GM18951 (cell line): ENCODE measurements at regions not wholly inside any gene's neighbourhood (a gene's known extent, or its start where the extent isn't known, plus 50 kb on each side); places are given as distances from the start of the nearest gene placed in this dataset.

Experiments
- POLR2A ChIP-seq: IDR thresholded peaks from 4 replicates; pipeline ENCODE4 v1.6.1; 2011; ENCODE audit warnings: mild to moderate bottlenecking; ENCODE audit not compliant: insufficient read length, insufficient read depth; ENCODE audit errors: extremely low read depth
- in situ Hi-C: fragments of 300-500 bp; cut with MboI; formaldehyde crosslinking; loops from one replicate; pipeline ENCODE4 v1.12.0; 2022; ENCODE audit warnings: low sequenced_read_pairs, mixed read lengths, inconsistent platforms; ENCODE audit not compliant: unreplicated experiment

- in situ Hi-C loops = no loop called here
- no peak for TF ChIP-seq POLR2A
Measured at GRCh38 chr13:76637641-76638141, 248.5 kb downstream of the KCTD12 start.

GRCh38 chr13:76636829-76637228, 249.4 kb downstream of the KCTD12 start:
- in situ Hi-C loops = no loop called here
- no peak for TF ChIP-seq POLR2A

GRCh38 chr13:76635232-76636230, 250.7 kb downstream of the KCTD12 start:
- TF ChIP-seq POLR2A = no peak
- in situ Hi-C loops = no loop called here

GRCh38 chr13:76634431-76635191, 251.6 kb downstream of the KCTD12 start:
- no peak for TF ChIP-seq POLR2A
- in situ Hi-C loops = no loop called here

GRCh38 chr13:76632401-76633044, 253.7 kb downstream of the KCTD12 start:
- in situ Hi-C loops = no loop called here

GRCh38 chr13:76630629-76631230, 255.5 kb downstream of the KCTD12 start:
- TF ChIP-seq POLR2A = no peak
- in situ Hi-C loops = no loop called here

More at GRCh38 chr13:76632401-76633044, 253.7 kb downstream of the KCTD12 start:
- no peak for TF ChIP-seq POLR2A

GRCh38 chr13:76622315-76623040, 263.7 kb downstream of the KCTD12 start:
- no peak for TF ChIP-seq POLR2A
- in situ Hi-C loops = no loop called here

GRCh38 chr13:76621705-76622104, 264.5 kb downstream of the KCTD12 start:
- in situ Hi-C loops = no loop called here
- no peak for TF ChIP-seq POLR2A

- no peak for TF ChIP-seq POLR2A
- in situ Hi-C loops = no loop called here
Measured at GRCh38 chr13:76620036-76620435, 266.2 kb downstream of the KCTD12 start.

GRCh38 chr13:76619631-76620030, 266.6 kb downstream of the KCTD12 start:
- TF ChIP-seq POLR2A = no peak
- in situ Hi-C loops = no loop called here

GRCh38 chr13:76610819-76611415, 275.3 kb downstream of the KCTD12 start:
- in situ Hi-C loops = no loop called here
- no peak for TF ChIP-seq POLR2A

GRCh38 chr13:76609643-76610042, 276.6 kb downstream of the KCTD12 start:
- in situ Hi-C loops = no loop called here
- no peak for TF ChIP-seq POLR2A

- no peak for TF ChIP-seq POLR2A
- in situ Hi-C loops = no loop called here
Measured at GRCh38 chr13:76607866-76608265, 278.3 kb downstream of the KCTD12 start.
